Activated CD8-positive, alpha-beta T cell treated with anti-CD3 and anti-CD28 coated beads, Interleukin-2, amount 10 ng/mL, durations not matched to agents 7 days and 5 days (primary cell): ENCODE measurements at regions not wholly inside any gene's neighbourhood (a gene's known extent, or its start where the extent isn't known, plus 50 kb on each side); places are given as distances from the start of the nearest gene placed in this dataset.

Experiments
- ATAC-seq: fragments of 150-1000 bp; cut with Tn5 transposase; one replicate; pipeline ENCODE4 v1.10.0; 2021; ENCODE audit warnings: moderate library complexity
- CTCF ChIA-PET: fragments of 350-600 bp; sonication (Branson Sonifier 250); formaldehyde crosslinking; loops from one replicate; lab custom pipeline; 2021; ENCODE audit warnings: antibody characterized with exemption; lab: Charles Lee
- POLR2A ChIA-PET: fragments of 350-600 bp; sonication (Branson Sonifier 250); formaldehyde crosslinking; loops from one replicate; lab custom pipeline; 2021; ENCODE audit warnings: antibody characterized with exemption; lab: Charles Lee
- DNase-seq: peaks from one replicate; pipeline ENCODE4 v3.0.0-alpha.2; 2020
- H3K27ac Mint-ChIP-seq: one replicate; pipeline ENCODE4 v1.8.0; 2021; ENCODE audit warnings: mild to moderate bottlenecking, mixed read lengths
- H3K27me3 Mint-ChIP-seq: one replicate; pipeline ENCODE4 v1.8.0; 2021; ENCODE audit warnings: low read depth, mixed read lengths
- H3K36me3 Mint-ChIP-seq: one replicate; pipeline ENCODE4 v1.8.0; 2021; ENCODE audit warnings: low read depth, mixed read lengths
- H3K4me1 Mint-ChIP-seq: one replicate; pipeline ENCODE4 v1.8.0; 2021; ENCODE audit warnings: low read depth, mixed read lengths
- H3K4me3 Mint-ChIP-seq: one replicate; pipeline ENCODE4 v1.8.0; 2021; ENCODE audit warnings: mild to moderate bottlenecking, mixed read lengths
- H3K9me3 Mint-ChIP-seq: one replicate; pipeline ENCODE4 v1.8.0; 2022; ENCODE audit warnings: mixed read lengths; ENCODE audit not compliant: insufficient read depth

DNA sequence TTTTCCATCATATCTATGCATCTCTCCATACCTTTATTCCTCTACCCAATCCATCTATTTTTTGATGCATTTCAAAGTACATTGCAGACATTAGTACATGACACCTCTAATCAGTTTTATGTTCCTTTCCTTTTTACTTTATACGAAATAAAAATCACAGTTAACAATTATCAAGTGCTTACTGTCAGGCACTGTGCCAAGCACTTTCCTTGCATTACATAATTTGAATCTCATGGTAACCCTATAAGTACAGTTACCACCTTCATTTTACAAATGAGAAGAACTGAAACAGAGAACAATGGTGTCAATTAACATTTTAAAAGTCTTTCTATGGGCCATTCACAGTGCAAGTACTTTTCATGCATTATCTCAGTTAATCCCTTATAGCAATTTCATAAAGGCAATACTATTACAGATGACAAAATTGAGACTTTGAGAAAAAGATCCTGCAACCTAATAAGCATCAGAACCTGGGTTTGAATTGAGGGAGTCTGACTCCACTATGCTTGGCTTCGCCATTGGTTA is 544.4 kb upstream of the TNP1 start:
- Mint-ChIP-seq H3K27me3 (no peaks in the 10 kb centered on the region), H3K4me3 (no peak overlapping the region), H3K9me3 (no peaks in the 10 kb centered on the region), H3K36me3 (no peaks in the 10 kb centered on the region), H3K27ac (no peak overlapping the region), H3K4me1 (peaks cover 14% of the 10 kb centered on the region)
- ATAC-seq (no peak), DNase-seq (no peak)
- CTCF ChIA-PET, result no interaction called here
- POLR2A ChIA-PET, result no interaction called here

DNA sequence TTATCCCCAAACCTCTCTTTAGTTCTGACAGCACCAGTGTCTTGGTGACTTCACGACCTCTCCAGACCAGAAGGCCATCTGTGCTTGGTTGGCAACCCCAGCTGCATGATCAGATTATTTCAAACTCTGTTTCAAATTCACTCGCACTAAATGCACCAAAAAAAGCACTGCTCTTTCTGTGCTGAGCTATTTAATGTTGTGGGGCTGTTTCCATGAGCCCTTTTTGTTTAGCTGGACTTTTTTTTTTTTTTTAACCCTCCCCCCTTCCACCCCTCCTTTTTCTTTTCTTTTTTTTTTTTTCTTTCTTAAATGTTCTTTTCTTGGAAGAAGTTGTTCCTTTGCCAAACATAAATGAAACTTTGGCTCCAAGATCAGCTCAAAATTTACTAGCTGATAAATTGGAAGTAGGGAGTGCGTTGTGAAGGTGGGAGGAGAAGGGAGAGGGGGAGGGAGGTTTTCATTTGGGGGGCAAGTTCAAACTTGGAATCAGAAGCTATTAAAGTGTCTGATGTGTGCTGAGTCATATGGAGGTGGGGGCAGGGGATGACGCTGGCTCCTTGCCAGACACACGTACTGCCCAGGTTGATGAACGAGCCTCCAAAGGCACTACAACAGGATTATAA is 543.0 kb upstream of the TNP1 start:
- no peaks in the 10 kb centered on the region for H3K27me3 Mint-ChIP-seq
- peaks cover 28% of the 10 kb centered on the region for H3K4me1 Mint-ChIP-seq
- CTCF ChIA-PET, result no interaction called here
- POLR2A ChIA-PET, result no interaction called here
- DNase-seq (no peak), ATAC-seq (no peak)
- no peak overlapping the region for H3K4me3 Mint-ChIP-seq
- peaks cover 2% of the 10 kb centered on the region for H3K36me3 Mint-ChIP-seq
- H3K9me3 Mint-ChIP-seq, result no peaks in the 10 kb centered on the region
- no peak overlapping the region for H3K27ac Mint-ChIP-seq

DNA sequence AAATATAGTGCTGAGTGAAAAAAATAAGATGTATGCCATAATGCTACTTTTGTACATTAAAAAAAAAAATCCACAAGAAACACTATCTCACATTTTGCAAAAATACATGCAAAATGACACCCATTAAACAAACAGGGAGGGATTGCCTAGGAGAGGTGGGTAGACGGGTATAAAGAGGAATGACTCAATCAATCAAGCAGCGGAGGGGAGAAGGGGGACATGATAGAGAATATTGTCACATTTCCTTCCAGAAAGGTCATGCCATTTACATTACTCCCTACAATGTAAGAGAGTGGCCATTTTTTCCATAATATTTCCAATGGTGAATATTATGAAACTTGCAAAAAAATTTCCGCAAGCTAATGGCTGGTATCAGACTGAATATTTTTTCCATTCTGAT is 542.3 kb upstream of the TNP1 start:
- ChIA-PET POLR2A (no interaction called here), CTCF (no interaction called here)
- ATAC-seq (no peak), DNase-seq (no peak)
- no peak overlapping the region for H3K4me3 Mint-ChIP-seq
- no peaks in the 10 kb centered on the region for H3K9me3 Mint-ChIP-seq
- H3K36me3 Mint-ChIP-seq, result peaks cover 2% of the 10 kb centered on the region
- H3K4me1 Mint-ChIP-seq, result peaks cover 28% of the 10 kb centered on the region
- no peaks in the 10 kb centered on the region for H3K27me3 Mint-ChIP-seq
- no peak overlapping the region for H3K27ac Mint-ChIP-seq

DNA sequence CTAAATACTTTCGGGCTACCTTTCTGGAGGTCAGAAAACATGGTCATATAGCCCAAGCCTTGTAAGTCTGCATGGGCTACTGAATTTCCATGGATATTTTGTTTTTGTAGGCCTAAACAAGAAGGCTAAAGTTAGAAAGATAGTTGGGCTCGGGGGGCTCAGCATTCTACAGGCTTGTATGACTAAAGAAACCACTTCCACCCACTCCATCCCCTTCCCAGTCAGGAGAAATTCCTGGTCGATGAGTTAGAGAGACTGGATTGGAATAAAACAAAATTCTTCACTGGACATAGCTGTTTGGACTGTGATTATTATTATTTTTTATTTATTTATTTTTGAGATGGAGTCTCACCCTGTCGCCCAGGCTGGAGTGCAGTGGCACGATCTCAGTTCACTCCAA is 539.4 kb upstream of the TNP1 start:
- peaks cover 2% of the 10 kb centered on the region for H3K36me3 Mint-ChIP-seq
- CTCF ChIA-PET, result no interaction called here
- no peaks in the 10 kb centered on the region for H3K27me3 Mint-ChIP-seq
- no peak overlapping the region for H3K4me3 Mint-ChIP-seq
- H3K27ac Mint-ChIP-seq, result peak overlapping the region; percentile 68
- DNase-seq (no peak), ATAC-seq (no peak)
- no peaks in the 10 kb centered on the region for H3K9me3 Mint-ChIP-seq
- H3K4me1 Mint-ChIP-seq, result peaks cover 20% of the 10 kb centered on the region
- POLR2A ChIA-PET, result no interaction called here

DNA sequence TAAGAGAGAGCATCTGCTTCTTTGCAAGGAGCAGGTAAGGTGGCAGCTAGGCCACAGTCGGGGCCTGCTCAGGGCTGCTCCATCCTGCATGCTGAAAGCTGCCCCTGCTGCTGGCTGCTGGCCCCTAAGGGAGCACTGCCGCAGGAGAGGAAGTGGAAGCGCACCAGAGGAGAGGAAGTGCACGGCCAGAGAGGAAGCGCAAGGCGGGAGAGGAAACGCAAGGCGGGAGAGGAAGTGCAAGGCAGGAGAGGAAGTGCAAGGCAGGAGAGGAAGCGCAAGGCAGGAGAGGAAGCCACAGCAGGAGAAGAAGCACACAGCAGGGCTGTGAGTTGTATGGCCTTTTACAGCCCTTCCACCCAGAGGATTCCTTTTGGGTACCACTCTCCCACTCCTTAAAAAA is 539.0 kb upstream of the TNP1 start:
- peaks cover 20% of the 10 kb centered on the region for H3K4me1 Mint-ChIP-seq
- POLR2A ChIA-PET, result no interaction called here
- H3K4me3 Mint-ChIP-seq, result no peak overlapping the region
- peak; percentile 28 for DNase-seq
- no peaks in the 10 kb centered on the region for H3K9me3 Mint-ChIP-seq
- CTCF ChIA-PET, result no interaction called here
- no peaks in the 10 kb centered on the region for H3K27me3 Mint-ChIP-seq
- H3K27ac Mint-ChIP-seq, result peak overlapping the region; percentile 68
- peak; percentile 69 for ATAC-seq
- peaks cover 2% of the 10 kb centered on the region for H3K36me3 Mint-ChIP-seq

DNA sequence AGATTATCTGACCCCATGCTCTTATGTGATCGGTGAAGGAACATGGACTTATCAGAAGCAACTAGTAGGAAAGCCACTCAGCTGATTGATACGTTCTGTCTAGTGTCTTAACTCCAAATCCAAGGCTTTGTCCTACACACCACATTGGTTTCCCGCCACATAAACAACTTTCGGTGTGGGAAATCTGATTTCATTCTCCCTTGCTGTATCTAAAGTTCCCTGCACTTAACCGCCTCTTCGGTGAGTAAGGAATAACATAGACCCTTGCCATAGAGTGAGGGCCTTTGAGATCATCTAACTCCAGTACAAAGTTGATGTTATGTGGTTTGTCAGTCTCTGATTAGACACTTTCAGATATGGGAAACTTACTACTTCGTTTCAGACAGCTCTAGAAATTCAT is 538.2 kb upstream of the TNP1 start:
- H3K27ac Mint-ChIP-seq, result no peak overlapping the region
- CTCF ChIA-PET, result no interaction called here
- H3K9me3 Mint-ChIP-seq, result no peaks in the 10 kb centered on the region
- POLR2A ChIA-PET, result no interaction called here
- H3K4me1 Mint-ChIP-seq, result peaks cover 20% of the 10 kb centered on the region
- DNase-seq (no peak), ATAC-seq (no peak)
- no peaks in the 10 kb centered on the region for H3K27me3 Mint-ChIP-seq
- H3K4me3 Mint-ChIP-seq, result no peak overlapping the region
- peaks cover 2% of the 10 kb centered on the region for H3K36me3 Mint-ChIP-seq

DNA sequence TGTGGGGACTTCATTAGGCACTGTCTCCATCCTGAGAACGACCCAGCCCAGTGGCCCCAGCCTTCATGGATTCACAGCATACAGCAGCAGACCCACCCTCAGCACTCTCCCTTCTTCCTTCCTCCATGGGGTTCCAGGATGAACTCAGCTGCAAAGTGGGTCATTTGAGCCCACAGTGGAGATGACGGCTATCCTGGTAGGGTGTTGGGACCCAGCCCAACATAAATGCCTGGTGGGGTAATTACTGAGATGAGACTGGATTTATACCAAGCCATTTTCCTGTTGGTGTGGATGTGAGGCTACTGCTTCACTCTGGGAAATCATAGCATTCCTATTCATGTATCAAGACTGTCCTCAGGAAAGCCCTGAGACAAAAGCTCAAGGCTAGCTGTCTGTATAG is 536.7 kb upstream of the TNP1 start:
- ChIA-PET CTCF (no interaction called here), POLR2A (no interaction called here)
- Mint-ChIP-seq H3K9me3 (peaks cover 4% of the 10 kb centered on the region), H3K4me1 (peaks cover 20% of the 10 kb centered on the region), H3K27me3 (no peaks in the 10 kb centered on the region), H3K36me3 (peaks cover 2% of the 10 kb centered on the region), H3K4me3 (no peak overlapping the region), H3K27ac (no peak overlapping the region)
- ATAC-seq (no peak), DNase-seq (no peak)

DNA sequence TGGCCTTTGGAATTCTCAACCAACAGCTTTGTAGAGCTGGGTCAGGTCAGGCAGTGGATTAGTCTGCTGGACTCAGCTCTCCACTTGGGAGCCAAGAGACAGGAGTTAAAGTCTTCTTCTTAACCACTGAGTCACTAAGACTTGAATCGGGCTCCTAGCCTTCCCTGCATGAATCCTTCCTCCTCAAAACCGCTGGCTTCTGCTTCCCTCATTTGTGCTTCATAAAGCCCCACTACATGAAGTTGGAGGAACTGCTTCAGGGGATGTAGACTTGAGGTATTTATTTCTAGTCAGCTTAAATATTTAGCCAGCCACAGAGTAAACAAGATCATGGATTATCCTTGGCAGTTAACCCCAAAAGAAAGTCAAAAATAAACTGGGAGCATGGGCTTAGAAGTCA is 536.3 kb upstream of the TNP1 start:
- ChIA-PET CTCF (no interaction called here), POLR2A (no interaction called here)
- DNase-seq (no peak), ATAC-seq (no peak)
- Mint-ChIP-seq H3K27me3 (no peaks in the 10 kb centered on the region), H3K4me3 (no peak overlapping the region), H3K36me3 (peaks cover 2% of the 10 kb centered on the region), H3K27ac (no peak overlapping the region), H3K4me1 (peaks cover 20% of the 10 kb centered on the region), H3K9me3 (peaks cover 7% of the 10 kb centered on the region)

DNA sequence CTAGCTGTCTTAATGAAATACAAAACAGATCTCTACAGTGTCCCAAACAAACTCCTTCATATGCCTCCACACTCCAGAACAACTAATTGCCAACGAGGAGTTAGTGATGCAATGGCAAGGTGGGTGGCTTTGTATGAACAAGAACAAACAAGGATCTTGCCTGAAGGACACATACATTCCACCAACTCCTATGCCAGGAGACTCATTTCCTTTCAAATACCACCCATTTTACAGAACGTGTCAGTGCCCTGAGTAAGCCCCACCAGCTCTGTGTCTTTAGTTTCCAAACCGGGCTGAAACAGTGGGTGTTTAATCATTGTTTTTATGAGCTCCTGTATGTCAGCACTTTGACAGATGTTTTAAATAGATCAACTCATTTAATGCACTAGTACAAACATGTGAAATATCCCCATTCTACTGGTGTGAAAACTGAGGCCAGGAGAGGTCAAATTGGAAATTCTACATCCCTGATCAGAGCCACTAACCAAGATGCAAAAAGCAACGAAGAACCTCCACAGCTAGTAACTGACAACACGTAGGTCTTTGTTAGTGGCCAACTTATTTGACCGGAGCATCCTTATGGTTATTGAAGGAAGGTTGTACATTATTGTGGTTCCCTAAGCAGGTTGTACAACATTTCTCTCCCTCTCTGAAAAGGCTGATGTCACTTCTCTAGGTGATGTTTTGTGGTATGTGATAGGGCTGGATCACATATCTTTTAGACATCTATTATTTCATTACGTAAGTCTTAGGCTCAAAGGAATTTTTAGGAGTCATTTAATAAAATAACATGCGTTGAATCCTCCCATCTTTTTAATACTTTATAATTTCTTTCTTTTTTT is 534.9 kb upstream of the TNP1 start:
- no peaks in the 10 kb centered on the region for H3K27me3 Mint-ChIP-seq
- H3K36me3 Mint-ChIP-seq, result peaks cover 2% of the 10 kb centered on the region
- no peak overlapping the region for H3K27ac Mint-ChIP-seq
- DNase-seq (no peak), ATAC-seq (no peak)
- POLR2A ChIA-PET, result no interaction called here
- H3K9me3 Mint-ChIP-seq, result peaks cover 7% of the 10 kb centered on the region
- no peak overlapping the region for H3K4me3 Mint-ChIP-seq
- CTCF ChIA-PET, result no interaction called here
- H3K4me1 Mint-ChIP-seq, result peaks cover 16% of the 10 kb centered on the region

DNA sequence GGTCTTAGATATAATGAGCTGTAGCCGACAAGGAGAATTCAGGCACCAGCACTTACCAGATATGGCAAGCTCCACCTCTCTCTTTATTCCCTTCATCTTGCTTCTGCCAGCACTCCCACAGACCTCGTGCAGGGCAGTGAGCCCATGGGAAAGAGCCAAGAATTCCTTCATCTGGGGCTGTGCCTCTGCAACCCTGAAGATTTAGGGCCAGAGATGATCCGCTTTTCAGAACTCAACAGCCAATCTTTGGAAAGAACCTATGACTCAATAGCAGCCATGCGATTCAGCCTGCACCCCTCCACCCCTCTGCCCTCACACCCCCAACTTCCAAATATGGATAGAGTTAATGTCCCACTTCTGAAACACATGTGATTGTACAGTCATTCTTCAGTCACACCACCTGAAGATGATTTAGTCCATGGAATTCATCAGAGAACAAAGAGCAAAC is 533.7 kb upstream of the TNP1 start:
- H3K27ac Mint-ChIP-seq, result no peak overlapping the region
- H3K9me3 Mint-ChIP-seq, result peaks cover 7% of the 10 kb centered on the region
- DNase-seq (no peak), ATAC-seq (no peak)
- ChIA-PET CTCF (no interaction called here), POLR2A (no interaction called here)
- H3K4me1 Mint-ChIP-seq, result peaks cover 8% of the 10 kb centered on the region
- H3K27me3 Mint-ChIP-seq, result no peaks in the 10 kb centered on the region
- H3K4me3 Mint-ChIP-seq, result no peak overlapping the region
- H3K36me3 Mint-ChIP-seq, result no peaks in the 10 kb centered on the region

DNA sequence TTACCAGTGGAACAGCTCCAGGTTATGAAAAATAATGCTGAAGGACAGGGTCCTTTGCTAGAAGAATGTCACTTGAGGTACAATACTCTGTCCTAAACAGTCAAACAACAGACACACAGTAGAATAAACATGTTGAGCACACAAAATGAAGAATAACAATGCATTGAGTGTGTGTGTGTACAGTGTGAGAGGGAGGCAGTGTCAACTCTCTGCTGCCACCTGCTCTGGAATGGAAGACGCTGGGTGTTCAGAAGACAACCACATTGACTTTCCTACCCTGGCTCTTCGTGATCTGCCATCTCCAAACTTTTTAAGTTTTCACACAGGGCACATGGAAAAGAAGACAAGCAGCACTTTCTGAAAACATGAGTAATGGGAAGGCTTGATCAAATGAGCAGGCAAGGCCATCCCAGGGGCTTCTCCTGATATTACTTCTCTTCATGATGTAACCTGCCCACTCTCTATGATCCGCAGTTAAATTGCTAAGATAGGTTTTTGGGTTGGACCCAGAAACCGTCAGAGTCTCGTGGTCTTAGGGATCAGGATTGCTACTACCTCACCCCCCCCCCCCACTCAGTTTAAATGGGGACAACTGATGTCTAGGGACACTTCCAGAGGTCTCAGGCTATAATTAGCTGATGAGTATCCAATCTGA is 533.2 kb upstream of the TNP1 start:
- Mint-ChIP-seq H3K4me3 (no peak overlapping the region), H3K9me3 (peaks cover 7% of the 10 kb centered on the region), H3K27me3 (no peaks in the 10 kb centered on the region), H3K27ac (no peak overlapping the region), H3K36me3 (no peaks in the 10 kb centered on the region), H3K4me1 (peaks cover 2% of the 10 kb centered on the region)
- no peak for ATAC-seq
- DNase-seq, result no peak
- ChIA-PET POLR2A (no interaction called here), CTCF (no interaction called here)

DNA sequence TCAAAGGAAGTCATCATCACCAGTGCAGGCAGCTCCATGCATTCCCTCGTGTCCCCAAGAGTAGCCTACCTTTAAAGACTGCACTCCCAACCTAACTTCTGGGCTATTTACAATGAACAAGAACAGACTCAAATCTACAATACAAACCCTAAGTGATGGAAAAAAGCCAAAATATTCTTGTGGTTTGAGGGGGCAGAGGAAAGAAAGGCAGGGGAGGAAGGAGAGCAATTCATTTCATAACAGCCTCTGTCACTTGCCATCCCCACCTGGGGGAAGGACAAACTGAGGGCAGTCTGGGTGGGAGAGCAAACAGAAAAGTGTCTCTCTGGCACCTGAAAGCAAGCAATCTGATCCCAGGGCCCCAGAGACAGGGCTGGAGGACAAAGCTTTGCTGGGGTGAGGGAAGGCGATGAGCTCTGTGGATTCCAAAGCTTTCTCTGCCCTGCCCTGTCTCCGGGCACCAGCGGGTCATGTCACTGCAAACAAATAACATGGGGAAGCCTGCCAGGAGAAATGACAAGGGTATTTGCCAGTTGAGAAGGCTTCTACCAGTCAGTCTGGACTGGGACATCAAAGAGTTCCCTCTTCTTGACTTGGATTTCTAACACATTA is 528.0 kb upstream of the TNP1 start:
- H3K4me1 Mint-ChIP-seq, result peaks cover 2% of the 10 kb centered on the region
- H3K36me3 Mint-ChIP-seq, result no peaks in the 10 kb centered on the region
- ATAC-seq, result no peak
- H3K9me3 Mint-ChIP-seq, result peaks cover 7% of the 10 kb centered on the region
- POLR2A ChIA-PET, result no interaction called here
- H3K27me3 Mint-ChIP-seq, result peaks cover 5% of the 10 kb centered on the region
- CTCF ChIA-PET, result no interaction called here
- no peak overlapping the region for H3K4me3 Mint-ChIP-seq
- no peak for DNase-seq
- no peak overlapping the region for H3K27ac Mint-ChIP-seq
